22Rv1 (cell line): ENCODE measurements at regions not wholly inside any gene's neighbourhood (a gene's known extent, or its start where the extent isn't known, plus 50 kb on each side); places are given as distances from the start of the nearest gene placed in this dataset.

Experiments
- CTCF ChIP-seq: fragments of 450-650 bp; IDR thresholded peaks from 2 replicates; pipeline ENCODE4 v1.5.1; 2017; ENCODE audit warnings: mild to moderate bottlenecking
- ZFX ChIP-seq: fragments of 450-650 bp; IDR thresholded peaks from 2 replicates; pipeline ENCODE4 v1.6.1; 2017; ENCODE audit warnings: antibody characterized with exemption, borderline replicate concordance

DNA sequence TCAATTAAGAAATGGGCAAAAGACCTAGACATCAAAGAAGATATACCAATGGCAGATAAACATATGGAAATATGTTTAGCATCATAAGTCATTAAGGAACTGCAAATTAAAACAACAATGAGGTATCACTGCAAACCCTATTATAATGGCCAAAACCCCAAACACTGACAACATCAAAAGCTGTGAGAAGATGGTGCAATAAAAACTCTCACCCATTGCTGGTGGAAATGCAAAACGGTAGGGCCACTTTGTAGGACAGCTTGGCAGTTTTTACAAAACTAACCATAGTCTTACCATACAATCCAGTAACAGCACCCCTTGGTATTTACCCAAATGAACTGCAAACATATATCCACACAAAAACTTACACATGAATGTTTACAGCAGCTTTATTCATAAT is 213.1 kb downstream of the UBE2E3 start:
- TF ChIP-seq CTCF (no peak), ZFX (no peak)
